Kidney capillary endothelial cell (primary cell): ENCODE measurements at regions not wholly inside any gene's neighbourhood (a gene's known extent, or its start where the extent isn't known, plus 50 kb on each side); places are given as distances from the start of the nearest gene placed in this dataset.

Experiments
- DNase-seq: peaks from one replicate; pipeline ENCODE4 v3.0.0-alpha.2; 2018; ENCODE audit warnings: low spot score

GRCh38 chr1:217373761-217374701, 256.9 kb downstream of the GPATCH2 start:
- DNase-seq = no peak

GRCh38 chr1:217372049-217372970, 258.6 kb downstream of the GPATCH2 start:
- no peak for DNase-seq

GRCh38 chr1:217370757-217371156, 260.1 kb downstream of the GPATCH2 start:
- no peak for DNase-seq

- DNase-seq = no peak
Observed at GRCh38 chr1:217369996-217370551, 260.8 kb downstream of the GPATCH2 start.

- no peak for DNase-seq
Observed at GRCh38 chr1:217369271-217369981, 261.5 kb downstream of the GPATCH2 start.

- DNase-seq = no peak
Observed at GRCh38 chr1:217364220-217364619, 266.7 kb downstream of the GPATCH2 start.

GRCh38 chr1:217363319-217363718, 267.6 kb downstream of the GPATCH2 start:
- no peak for DNase-seq

GRCh38 chr1:217360510-217360909, 270.4 kb downstream of the GPATCH2 start:
- no peak for DNase-seq

- no peak for DNase-seq
Observed at GRCh38 chr1:217354895-217355294, 276.0 kb downstream of the GPATCH2 start.

- DNase-seq = no peak
Observed at GRCh38 chr1:217348960-217349664, 281.8 kb downstream of the GPATCH2 start.

GRCh38 chr1:217344712-217345111, 286.2 kb downstream of the GPATCH2 start:
- DNase-seq = no peak

- no peak for DNase-seq
Observed at GRCh38 chr1:217343907-217344306, 287.0 kb downstream of the GPATCH2 start.

GRCh38 chr1:217342105-217342504, 288.8 kb downstream of the GPATCH2 start:
- DNase-seq = no peak

- no peak for DNase-seq
Observed at GRCh38 chr1:217336724-217337123, 294.2 kb downstream of the GPATCH2 start.

GRCh38 chr1:217333939-217334338, 297.0 kb downstream of the GPATCH2 start:
- no peak for DNase-seq

- no peak for DNase-seq
Observed at GRCh38 chr1:217332431-217333065, 298.3 kb downstream of the GPATCH2 start.

GRCh38 chr1:217331698-217332097, 299.2 kb downstream of the GPATCH2 start:
- no peak for DNase-seq

- DNase-seq = no peak
Observed at GRCh38 chr1:217327901-217328300, 303.0 kb downstream of the GPATCH2 start.

- DNase-seq = no peak
Observed at GRCh38 chr1:217322834-217323233, 308.1 kb downstream of the GPATCH2 start.

- no peak for DNase-seq
Observed at GRCh38 chr1:217315346-217315745, 315.5 kb downstream of the GPATCH2 start.

- no peak for DNase-seq
Observed at GRCh38 chr1:217313096-217313495, 317.8 kb downstream of the GPATCH2 start.
